Stomach (tissue), 4 donors: ENCODE measurements at regions not wholly inside any gene's neighbourhood (a gene's known extent, or its start where the extent isn't known, plus 50 kb on each side); places are given as distances from the start of the nearest gene placed in this dataset.

Experiments
- CTCF ChIP-seq, 7 experiments: fragments of 450-650 bp in 4 of 7; fragments of 200-600 bp in 3 of 7; sonication (generic) in 3 of 7; IDR thresholded peaks; one replicate each; pipeline ENCODE4 v1.5.1; 2016 to 2019; ENCODE audit warnings: antibody characterized with exemption in 7 of 7, control low read depth in 2 of 7, mild to moderate bottlenecking in 1 of 7
- EP300 ChIP-seq: sonication (generic); formaldehyde crosslinking; IDR thresholded peaks from one replicate; pipeline ENCODE4 v1.6.1; 2017; ENCODE audit warnings: antibody characterized with exemption
- POLR2AphosphoS5 ChIP-seq, 3 donors: sonication (generic); formaldehyde crosslinking; IDR thresholded peaks; one replicate each; pipeline ENCODE4 v1.6.1; 2016; ENCODE audit warnings: antibody characterized with exemption in 3 of 3

- no peak for TF ChIP-seq EP300
- no peak for TF ChIP-seq POLR2AphosphoS5 (IDR thresholded peaks at IDR 0.05)
- TF ChIP-seq CTCF (IDR thresholded peaks at IDR 0.05), result no peak
Observed at GRCh38 chr7:156152390-156152789, 340.1 kb upstream of the SHH start.
